GM18909 (cell line): ENCODE measurements at regions not wholly inside any gene's neighbourhood (a gene's known extent, or its start where the extent isn't known, plus 50 kb on each side); places are given as distances from the start of the nearest gene placed in this dataset.
"Not testable (repeated sequence)": the region's sequence is repeated elsewhere in the genome, so short reads cannot be mapped to it uniquely, and the experiment has no call there.

Source experiments
- ATAC-seq: cut with Tn5 transposase; IDR thresholded peaks from one replicate; pipeline ENCODE4 v1.9.1; 2021; ENCODE audit warnings: mild to moderate bottlenecking; ENCODE audit not compliant: unreplicated experiment, poor library complexity

- not testable (repeated sequence) for ATAC-seq
These were observed 56.1 kb downstream of the ZNF22 start for GRCh38 chr10:45056806-45057205.

DNA sequence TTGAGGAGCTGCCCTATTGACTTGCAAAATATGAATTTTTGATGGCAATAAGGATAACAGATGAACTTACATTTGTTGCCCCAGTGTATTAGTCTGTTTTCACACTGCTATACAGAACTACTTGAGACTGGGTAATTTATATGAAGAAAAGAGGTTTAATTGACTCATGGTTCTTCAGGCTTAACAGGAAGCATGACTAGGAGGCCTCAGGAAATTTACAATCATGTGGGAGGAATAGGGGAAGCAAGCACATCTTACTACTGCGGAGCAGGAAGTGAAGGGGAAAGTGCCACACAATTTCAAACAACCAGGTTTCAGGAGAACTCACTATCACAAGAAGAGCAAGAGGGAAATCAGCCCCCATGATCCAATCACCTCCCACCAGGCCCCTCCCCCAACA, 57.9 kb downstream of the ZNF22 start:
- ATAC-seq = no peak

DNA sequence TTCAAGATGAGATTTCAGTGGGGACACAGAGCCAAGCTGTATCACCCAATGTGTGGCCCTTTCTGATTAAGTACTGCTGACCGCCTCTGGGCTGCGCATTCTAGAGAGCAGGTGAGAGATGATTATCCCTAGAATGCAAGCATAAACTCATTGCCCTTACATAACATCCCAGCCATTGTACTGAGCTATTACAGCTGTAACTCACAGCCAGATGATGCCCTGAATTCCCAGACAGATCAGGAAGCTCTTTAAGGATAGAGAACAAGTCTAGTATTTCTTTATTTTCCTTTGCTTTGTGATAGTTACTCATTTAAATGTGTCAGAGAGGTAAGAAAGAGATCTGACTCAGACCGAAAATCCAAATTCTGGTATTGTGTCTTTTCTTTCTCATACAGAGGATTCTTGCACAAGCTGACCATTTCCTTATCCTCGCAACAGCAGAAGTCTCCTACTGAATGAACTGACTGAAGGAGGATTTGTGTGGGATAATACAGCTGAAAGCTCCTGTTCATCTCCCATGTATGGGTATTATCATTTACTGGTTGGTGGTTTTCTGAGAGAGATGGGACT, 58.4 kb downstream of the ZNF22 start:
- ATAC-seq = no peak

DNA sequence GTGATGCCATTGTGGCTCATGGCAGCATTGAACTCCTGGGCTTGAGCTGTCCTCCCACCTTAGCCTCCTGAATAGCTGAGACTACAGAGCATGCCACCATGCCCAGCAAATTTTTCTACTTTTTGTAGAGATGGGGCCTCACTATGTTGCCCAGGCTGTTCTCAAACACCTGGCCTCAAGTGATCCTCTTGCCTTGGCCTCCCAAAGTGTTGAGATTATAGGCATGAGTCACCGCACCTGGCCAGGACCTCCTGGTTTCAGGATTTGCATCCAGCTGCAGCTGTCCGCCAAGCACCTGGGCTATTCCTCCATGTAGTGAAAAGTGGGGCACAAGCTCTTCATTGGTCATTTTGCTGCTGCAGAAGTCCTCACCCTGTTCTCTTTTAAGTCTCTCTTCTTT, 58.9 kb downstream of the ZNF22 start:
- no peak for ATAC-seq

GRCh38 chr10:45061982-45062381, 61.3 kb downstream of the ZNF22 start:
- ATAC-seq = no peak

- no peak for ATAC-seq
These were observed 63.0 kb downstream of the ZNF22 start for GRCh38 chr10:45063591-45064231.

DNA sequence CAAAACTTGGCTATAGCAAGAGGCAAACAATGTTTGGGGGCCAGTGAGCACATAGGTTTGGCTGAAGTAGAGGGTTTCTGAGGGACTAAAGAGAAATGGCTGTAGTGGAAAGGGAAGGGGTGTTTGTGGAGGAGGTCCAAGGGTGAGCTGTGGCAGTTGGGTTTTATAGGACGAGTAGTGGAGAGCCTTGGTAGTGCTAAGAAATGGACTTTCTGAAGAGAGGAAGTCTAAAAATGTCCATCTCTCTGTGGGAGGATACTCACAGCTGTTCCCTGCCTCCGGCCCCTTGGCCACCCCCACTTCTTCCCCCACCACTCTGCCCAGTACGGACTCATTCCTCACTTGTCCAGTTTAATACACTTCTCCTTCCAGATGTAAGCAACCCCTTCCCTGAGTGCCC, 64.3 kb downstream of the ZNF22 start:
- ATAC-seq = no peak

DNA sequence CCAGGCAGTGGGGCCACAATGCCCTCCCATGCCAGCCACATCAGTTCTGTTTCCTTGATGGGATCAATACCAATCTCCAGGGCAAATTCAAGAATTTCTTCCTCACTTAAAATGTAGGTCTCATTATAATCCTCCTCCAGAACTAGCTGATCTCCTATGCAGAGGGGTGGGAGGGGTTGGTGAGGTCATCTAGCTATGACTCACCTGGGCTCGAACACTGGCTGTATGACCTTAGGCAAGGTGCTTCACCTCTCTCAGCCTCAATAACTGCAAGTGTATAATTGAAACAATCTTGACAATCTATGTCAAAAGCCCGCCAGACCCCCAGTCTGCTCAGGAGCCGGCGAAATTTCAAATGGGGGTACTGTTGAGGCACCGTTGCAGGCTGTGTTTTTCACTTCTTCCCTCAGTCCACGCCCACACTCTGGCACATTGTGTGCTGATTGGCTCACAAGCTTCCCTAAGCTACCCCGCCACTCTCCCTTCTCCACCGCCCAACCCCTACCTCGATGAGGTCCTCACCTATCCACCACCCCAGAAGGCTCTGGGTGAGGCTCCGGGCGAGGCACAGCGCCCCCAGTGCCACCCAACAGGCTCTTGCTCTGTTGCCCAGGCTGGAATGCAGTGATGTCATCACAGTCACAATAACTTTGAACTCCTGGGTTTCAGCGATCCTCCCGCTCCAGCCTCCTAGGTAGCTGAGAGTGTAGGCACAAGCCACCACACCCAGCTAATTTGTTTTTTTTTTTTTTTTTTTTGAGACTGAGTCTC, 70.5 kb downstream of the ZNF22 start:
- ATAC-seq = no peak

DNA sequence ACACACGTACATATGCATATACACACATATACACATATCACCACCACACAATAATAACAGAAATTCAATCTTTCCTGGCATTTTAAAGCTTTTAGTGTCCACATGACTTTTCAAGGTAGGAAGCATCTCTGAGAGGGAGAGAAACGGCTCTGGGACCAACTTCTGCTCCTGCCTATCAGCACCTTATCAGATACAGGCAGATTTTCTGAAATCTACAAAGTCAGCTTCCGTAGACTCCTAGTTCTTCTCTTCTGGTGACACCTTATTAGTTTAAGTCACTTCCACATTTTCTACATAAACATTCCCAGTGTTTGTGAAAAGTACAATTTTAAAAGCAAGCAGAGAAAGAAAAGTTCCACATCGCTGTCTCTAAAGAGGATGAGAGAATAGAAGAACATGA, 74.5 kb downstream of the ZNF22 start:
- no peak for ATAC-seq

DNA sequence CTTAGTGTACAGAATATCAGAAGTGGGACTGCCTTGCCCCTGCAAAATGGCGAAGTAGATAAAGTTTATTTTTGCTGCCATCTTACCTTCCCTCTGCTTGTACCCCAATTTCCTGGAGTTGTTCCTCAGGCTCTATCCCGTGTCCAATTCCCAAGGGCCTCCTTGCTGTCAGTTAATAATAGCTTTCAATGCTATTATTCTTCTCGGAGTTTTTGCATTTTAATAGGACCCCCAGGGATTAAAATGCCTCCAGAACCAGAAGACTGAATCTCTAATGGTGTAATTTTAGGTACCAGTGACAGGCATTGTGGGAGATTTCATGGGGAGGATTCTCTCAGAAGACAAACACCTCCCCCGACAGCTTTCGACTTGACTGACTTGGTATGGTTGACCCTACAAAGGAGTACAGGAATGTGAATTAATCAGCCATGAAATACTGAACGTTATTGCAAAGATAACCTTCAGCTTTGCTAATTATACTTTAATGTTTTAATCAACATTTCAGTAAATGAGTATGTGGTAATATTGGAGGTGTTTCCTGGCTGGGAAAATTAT, 75.2 kb downstream of the ZNF22 start:
- ATAC-seq = no peak

DNA sequence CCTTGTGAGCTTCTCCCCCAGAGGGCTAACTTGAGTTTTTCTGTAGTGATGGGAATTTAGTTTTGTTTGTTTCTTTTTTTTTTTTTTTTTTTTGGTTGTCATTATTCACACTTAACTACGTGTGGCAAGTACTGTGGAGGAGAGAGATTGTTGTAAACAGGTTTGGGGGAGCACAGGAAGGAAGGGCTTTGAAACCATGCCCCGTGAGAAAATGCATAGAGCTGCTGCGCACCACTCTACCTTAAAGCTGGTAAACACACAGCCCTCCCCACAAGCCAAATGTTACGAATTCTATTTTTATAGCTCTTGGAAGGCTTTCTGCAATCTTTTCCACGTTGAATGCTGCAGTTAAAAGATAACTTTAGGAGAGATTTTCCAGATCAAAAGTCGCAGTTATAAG, 76.2 kb downstream of the ZNF22 start:
- ATAC-seq = no peak

DNA sequence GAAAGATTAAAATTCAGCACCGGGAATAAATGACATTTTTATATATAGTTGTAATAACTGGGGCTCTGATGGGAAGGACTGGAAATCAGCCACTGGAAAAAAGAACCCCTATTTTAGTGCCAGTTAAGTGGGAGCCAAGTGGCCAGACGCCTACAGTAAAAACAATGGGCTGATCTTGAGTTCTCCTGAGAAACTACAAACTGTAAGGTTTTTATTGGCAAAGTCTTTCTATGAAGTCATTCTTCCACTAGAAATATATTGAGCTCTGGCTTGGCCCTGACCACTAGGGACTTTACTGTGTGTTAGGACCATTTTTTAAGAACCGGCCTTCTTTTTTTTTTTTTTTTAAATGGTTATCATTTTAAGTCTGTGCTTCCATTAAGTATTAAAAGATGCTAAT, 79.6 kb downstream of the ZNF22 start:
- ATAC-seq = no peak

DNA sequence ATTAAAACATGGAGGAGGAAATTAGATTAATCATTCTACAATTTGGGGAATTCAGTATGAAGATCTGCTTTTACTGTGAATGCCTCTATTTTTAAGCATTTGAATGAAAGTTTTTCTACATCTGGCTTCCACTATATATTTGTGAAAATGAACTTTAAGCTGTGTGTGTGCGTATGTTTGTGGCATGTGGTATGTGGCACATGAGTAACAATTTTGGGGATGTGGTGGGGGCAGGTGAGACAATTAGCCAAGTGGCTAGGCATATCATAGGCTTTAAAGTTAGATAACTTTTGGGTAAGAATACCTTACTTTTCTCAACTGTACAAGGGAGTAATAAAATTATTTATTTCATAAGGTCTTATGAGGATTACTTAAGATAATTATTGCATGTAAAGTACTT, 81.5 kb downstream of the ZNF22 start:
- ATAC-seq = no peak

DNA sequence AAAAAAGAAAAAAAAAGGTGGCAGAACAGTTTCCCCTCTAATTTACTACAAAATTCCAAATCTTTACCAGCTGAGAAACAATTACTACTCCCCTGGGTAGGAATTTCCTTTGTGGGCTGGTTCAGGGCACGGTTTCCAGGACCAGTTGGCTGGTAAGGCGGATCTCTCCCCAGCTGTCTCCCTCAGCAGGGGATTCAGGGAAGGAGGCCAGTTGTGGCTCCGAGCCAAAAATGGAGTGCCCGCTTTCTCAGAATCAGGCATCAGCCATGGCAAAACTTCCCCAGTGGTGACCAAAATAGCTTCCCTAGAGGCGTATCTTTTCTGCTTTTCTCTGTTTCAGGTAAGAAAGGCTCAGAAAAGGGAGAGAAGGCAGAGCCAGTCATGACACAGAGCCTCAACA, 91.2 kb downstream of the ZNF22 start:
- no peak for ATAC-seq

- no peak for ATAC-seq
These were observed 93.2 kb downstream of the ZNF22 start for GRCh38 chr10:45093945-45094344.

- ATAC-seq = no peak
These were observed 94.6 kb downstream of the ZNF22 start for GRCh38 chr10:45095286-45095685.

- no peak for ATAC-seq
These were observed 95.3 kb downstream of the ZNF22 start for GRCh38 chr10:45096001-45096400.

- no peak for ATAC-seq
These were observed 99.7 kb downstream of the ZNF22 start for GRCh38 chr10:45100429-45100828.

DNA sequence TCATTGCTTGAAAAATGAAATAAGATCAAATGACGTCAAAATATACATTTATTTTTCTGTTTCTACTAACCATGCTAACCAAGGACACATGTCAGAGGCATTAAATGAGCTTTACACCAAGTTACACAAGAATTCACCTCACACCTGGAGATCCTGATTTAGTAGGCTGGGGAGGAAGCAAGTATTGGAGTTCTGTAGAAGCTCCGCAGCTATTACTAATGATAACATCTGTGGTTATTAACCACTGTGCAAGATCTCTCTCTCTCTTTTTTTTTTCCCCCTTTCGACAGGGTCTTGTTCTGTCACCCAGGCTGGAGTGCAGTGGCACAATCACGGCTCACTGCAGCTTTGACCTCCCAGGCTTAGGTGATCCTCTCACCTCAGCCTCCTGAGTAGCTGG, 104.0 kb downstream of the ZNF22 start:
- ATAC-seq = no peak

DNA sequence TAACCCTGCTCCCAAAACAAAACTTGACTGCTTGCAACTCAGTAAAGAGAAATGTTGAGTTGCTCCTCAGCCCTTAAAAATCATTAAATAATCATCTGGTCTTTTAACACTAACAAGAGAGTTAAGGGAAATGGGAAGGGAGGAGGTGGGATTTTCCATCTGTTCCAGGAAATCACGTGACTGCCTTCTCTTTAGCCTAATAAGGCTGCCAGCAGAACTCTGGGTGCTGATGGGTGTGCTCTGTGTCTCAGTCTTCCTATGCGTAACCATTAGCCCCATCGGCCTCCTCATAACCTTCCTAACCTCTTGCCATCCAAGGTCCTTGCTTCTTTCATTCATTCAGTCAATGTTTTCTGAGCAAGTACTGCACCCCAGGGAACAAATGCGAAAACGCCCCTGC, 104.6 kb downstream of the ZNF22 start:
- ATAC-seq = not testable (repeated sequence)

GRCh38 chr10:45106236-45106856, 105.6 kb downstream of the ZNF22 start:
- ATAC-seq = no peak
